ENCODE measurements at regions not wholly inside any gene's neighbourhood (a gene's known extent, or its start where the extent isn't known, plus 50 kb on each side); places are given as distances from the start of the nearest gene placed in this dataset.

GRCh38 chr2:15715596-15715995, 123.9 kb downstream of the DDX1 start:
- Mint-ChIP-seq H3K36me3 (ENCODE audit: low read depth, unreplicated experiment) (no peaks in the 10 kb centered on the region), H3K27me3 (ENCODE audit: low read depth, unreplicated experiment) (peaks cover 35% of the 10 kb centered on the region), H3K4me1 (ENCODE audit: low read depth, unreplicated experiment) (peaks cover 15% of the 10 kb centered on the region), H3K4me3 (ENCODE audit: unreplicated experiment) (no peak overlapping the region), H3K27ac (ENCODE audit: unreplicated experiment) (no peak overlapping the region), H3K9me3 (ENCODE audit: unreplicated experiment) (peaks cover 10% of the 10 kb centered on the region)
- H3K4me3 ChIP-seq (ENCODE audit: insufficient read depth, low read depth, low read length) = no peak overlapping the region
- no peak overlapping the region for H2AFZ ChIP-seq (ENCODE audit: low read depth, low read length)
- no peaks in the 10 kb centered on the region for H3K9me3 ChIP-seq (ENCODE audit: insufficient read depth, low read depth, low read length)
- TF ChIP-seq CTCF (IDR thresholded peaks at IDR 0.05; ENCODE audit: insufficient read depth, low read depth, low read length) (no peak), EZH2 (IDR thresholded peaks at IDR 0.05; ENCODE audit: insufficient read depth, low read length) (no peak)
- FAIRE-seq (no peak), DNase-seq (ENCODE audit: low read depth) (no peak)
- H3K27me3 ChIP-seq (ENCODE audit: insufficient read depth, low read length) = no peaks in the 10 kb centered on the region
- no peaks in the 10 kb centered on the region for H3K36me3 ChIP-seq (ENCODE audit: insufficient read depth, low read length)
- no peak overlapping the region for H3K4me2 ChIP-seq (ENCODE audit: low read length)
- no peak overlapping the region for H3K27ac ChIP-seq (ENCODE audit: low read depth, low read length)
- H3K79me2 ChIP-seq (ENCODE audit: insufficient read depth, low read length) = no peaks in the 10 kb centered on the region
- no peaks in the 10 kb centered on the region for H3K4me1 ChIP-seq (ENCODE audit: insufficient read depth, low read length)
- no peaks in the 10 kb centered on the region for H4K20me1 ChIP-seq (ENCODE audit: insufficient read depth, low read length)
- H3K9ac ChIP-seq (ENCODE audit: low read length) = no peak overlapping the region

- H2AFZ ChIP-seq (ENCODE audit: low read depth, low read length) = no peak overlapping the region
- H3K36me3 Mint-ChIP-seq (ENCODE audit: low read depth, unreplicated experiment) = no peaks in the 10 kb centered on the region
- peaks cover 44% of the 10 kb centered on the region for H3K27me3 Mint-ChIP-seq (ENCODE audit: low read depth, unreplicated experiment)
- no peak overlapping the region for H3K9ac ChIP-seq (ENCODE audit: low read length)
- H3K4me3 Mint-ChIP-seq (ENCODE audit: unreplicated experiment) = no peak overlapping the region
- FAIRE-seq (no peak), DNase-seq (ENCODE audit: low read depth) (no peak)
- TF ChIP-seq CTCF (IDR thresholded peaks at IDR 0.05; ENCODE audit: insufficient read depth, low read depth, low read length) (no peak), EZH2 (IDR thresholded peaks at IDR 0.05; ENCODE audit: insufficient read depth, low read length) (no peak)
- H3K79me2 ChIP-seq (ENCODE audit: insufficient read depth, low read length) = no peaks in the 10 kb centered on the region
- no peaks in the 10 kb centered on the region for H4K20me1 ChIP-seq (ENCODE audit: insufficient read depth, low read length)
- no peaks in the 10 kb centered on the region for H3K27me3 ChIP-seq (ENCODE audit: insufficient read depth, low read length)
- H3K36me3 ChIP-seq (ENCODE audit: insufficient read depth, low read length) = no peaks in the 10 kb centered on the region
- no peak overlapping the region for H3K4me2 ChIP-seq (ENCODE audit: low read length)
- no peak overlapping the region for H3K27ac ChIP-seq (ENCODE audit: low read depth, low read length)
- no peak overlapping the region for H3K27ac Mint-ChIP-seq (ENCODE audit: unreplicated experiment)
- peaks cover 7% of the 10 kb centered on the region for H3K4me1 Mint-ChIP-seq (ENCODE audit: low read depth, unreplicated experiment)
- peaks cover 5% of the 10 kb centered on the region for H3K9me3 Mint-ChIP-seq (ENCODE audit: unreplicated experiment)
- no peaks in the 10 kb centered on the region for H3K9me3 ChIP-seq (ENCODE audit: insufficient read depth, low read depth, low read length)
- H3K4me3 ChIP-seq (ENCODE audit: insufficient read depth, low read depth, low read length) = no peak overlapping the region
- no peaks in the 10 kb centered on the region for H3K4me1 ChIP-seq (ENCODE audit: insufficient read depth, low read length)
Measured at GRCh38 chr2:15718103-15718943, 126.7 kb downstream of the DDX1 start.

- TF ChIP-seq CTCF (IDR thresholded peaks at IDR 0.05; ENCODE audit: insufficient read depth, low read depth, low read length) (no peak), EZH2 (IDR thresholded peaks at IDR 0.05; ENCODE audit: insufficient read depth, low read length) (no peak)
- DNase-seq (ENCODE audit: low read depth) = no peak
- Mint-ChIP-seq H3K9me3 (ENCODE audit: unreplicated experiment) (peaks cover 8% of the 10 kb centered on the region), H3K27me3 (ENCODE audit: low read depth, unreplicated experiment) (peaks cover 44% of the 10 kb centered on the region), H3K4me1 (ENCODE audit: low read depth, unreplicated experiment) (peaks cover 7% of the 10 kb centered on the region), H3K27ac (ENCODE audit: unreplicated experiment) (no peak overlapping the region), H3K4me3 (ENCODE audit: unreplicated experiment) (no peak overlapping the region), H3K36me3 (ENCODE audit: low read depth, unreplicated experiment) (no peaks in the 10 kb centered on the region)
- H3K27ac ChIP-seq (ENCODE audit: low read depth, low read length) = no peak overlapping the region
- no peak overlapping the region for H2AFZ ChIP-seq (ENCODE audit: low read depth, low read length)
- no peaks in the 10 kb centered on the region for H3K79me2 ChIP-seq (ENCODE audit: insufficient read depth, low read length)
- no peak overlapping the region for H3K9ac ChIP-seq (ENCODE audit: low read length)
- H3K4me3 ChIP-seq (ENCODE audit: insufficient read depth, low read depth, low read length) = no peak overlapping the region
- no peaks in the 10 kb centered on the region for H3K36me3 ChIP-seq (ENCODE audit: insufficient read depth, low read length)
- no peaks in the 10 kb centered on the region for H3K27me3 ChIP-seq (ENCODE audit: insufficient read depth, low read length)
- no peaks in the 10 kb centered on the region for H3K4me1 ChIP-seq (ENCODE audit: insufficient read depth, low read length)
- no peaks in the 10 kb centered on the region for H3K9me3 ChIP-seq (ENCODE audit: insufficient read depth, low read depth, low read length)
- no peak for FAIRE-seq
- H3K4me2 ChIP-seq (ENCODE audit: low read length) = no peak overlapping the region
- no peaks in the 10 kb centered on the region for H4K20me1 ChIP-seq (ENCODE audit: insufficient read depth, low read length)
Measured at GRCh38 chr2:15718944-15719323, 127.3 kb downstream of the DDX1 start.

All from astrocyte (in vitro differentiated cells and primary cell).